BJ (cell line): ENCODE measurements at regions not wholly inside any gene's neighbourhood (a gene's known extent, or its start where the extent isn't known, plus 50 kb on each side); places are given as distances from the start of the nearest gene placed in this dataset.
"Not testable (repeated sequence)": the region's sequence is repeated elsewhere in the genome, so short reads cannot be mapped to it uniquely, and the experiment has no call there.

Source experiments
- CTCF ChIA-PET: fragments of 350-600 bp; formaldehyde crosslinking; extraction: SDS; loops from one replicate; lab custom pipeline; 2021; ENCODE audit warnings: antibody characterized with exemption, inconsistent platforms; lab: Yijun Ruan, JAX
- POLR2A ChIA-PET: fragments of 300-600 bp; sonication (Branson Sonifier 250); formaldehyde crosslinking; extraction: SDS; loops from one replicate; lab custom pipeline; 2021; ENCODE audit warnings: antibody characterized with exemption; lab: Charles Lee
- DNase-seq: peaks from one replicate; pipeline ENCODE4 v3.0.0-alpha.2; 2011; ENCODE audit warnings: low read depth
- H3K27me3 ChIP-seq: 2 replicates; pipeline ENCODE4 v1.6.0; 2011; ENCODE audit warnings: low read length; ENCODE audit not compliant: control insufficient read depth, insufficient read depth
- H3K36me3 ChIP-seq: 2 replicates; pipeline ENCODE4 v1.5.1; 2011; ENCODE audit warnings: low read length; ENCODE audit not compliant: control insufficient read depth, insufficient read depth
- H3K4me3 ChIP-seq: 2 replicates; pipeline ENCODE4 v1.5.1; 2011; ENCODE audit warnings: low read depth, mild to moderate bottlenecking, control low read depth, low read length
- TF ChIP-seq, protein P1 (sequence below): IDR thresholded peaks from 2 replicates; pipeline ENCODE4 v1.5.1; 2011; ENCODE audit warnings: low read depth, mild to moderate bottlenecking, control low read depth, inconsistent platforms, low read length, moderate library complexity; ENCODE audit not compliant: insufficient read depth

DNA sequence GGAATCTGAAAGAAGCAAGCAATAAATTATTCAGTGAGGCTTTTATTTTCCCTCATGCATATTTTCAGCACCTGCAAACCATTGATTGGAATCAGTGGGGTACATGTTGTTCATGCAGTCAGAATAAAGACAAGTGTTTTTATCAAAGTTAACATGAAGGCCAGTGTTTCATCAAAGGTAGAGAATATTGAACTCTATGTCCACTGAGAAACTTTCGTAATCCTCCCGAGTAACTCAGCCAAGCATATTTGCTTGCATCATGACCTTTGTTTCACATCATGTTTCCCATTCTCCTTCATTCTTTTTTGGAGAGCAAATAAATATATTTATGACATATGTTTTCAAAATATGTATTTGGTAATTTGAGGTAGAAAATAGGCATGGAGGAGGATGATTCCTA is 663.1 kb downstream of the SH2D4B start:
- no peaks in the 10 kb centered on the region for H3K36me3 ChIP-seq
- DNase-seq, result no peak
- no peaks in the 10 kb centered on the region for H3K27me3 ChIP-seq
- ChIA-PET CTCF (no interaction called here), POLR2A (no interaction called here)
- TF ChIP-seq, protein P1, sequence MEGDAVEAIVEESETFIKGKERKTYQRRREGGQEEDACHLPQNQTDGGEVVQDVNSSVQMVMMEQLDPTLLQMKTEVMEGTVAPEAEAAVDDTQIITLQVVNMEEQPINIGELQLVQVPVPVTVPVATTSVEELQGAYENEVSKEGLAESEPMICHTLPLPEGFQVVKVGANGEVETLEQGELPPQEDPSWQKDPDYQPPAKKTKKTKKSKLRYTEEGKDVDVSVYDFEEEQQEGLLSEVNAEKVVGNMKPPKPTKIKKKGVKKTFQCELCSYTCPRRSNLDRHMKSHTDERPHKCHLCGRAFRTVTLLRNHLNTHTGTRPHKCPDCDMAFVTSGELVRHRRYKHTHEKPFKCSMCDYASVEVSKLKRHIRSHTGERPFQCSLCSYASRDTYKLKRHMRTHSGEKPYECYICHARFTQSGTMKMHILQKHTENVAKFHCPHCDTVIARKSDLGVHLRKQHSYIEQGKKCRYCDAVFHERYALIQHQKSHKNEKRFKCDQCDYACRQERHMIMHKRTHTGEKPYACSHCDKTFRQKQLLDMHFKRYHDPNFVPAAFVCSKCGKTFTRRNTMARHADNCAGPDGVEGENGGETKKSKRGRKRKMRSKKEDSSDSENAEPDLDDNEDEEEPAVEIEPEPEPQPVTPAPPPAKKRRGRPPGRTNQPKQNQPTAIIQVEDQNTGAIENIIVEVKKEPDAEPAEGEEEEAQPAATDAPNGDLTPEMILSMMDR, result no peak
- H3K4me3 ChIP-seq, result no peak overlapping the region

DNA sequence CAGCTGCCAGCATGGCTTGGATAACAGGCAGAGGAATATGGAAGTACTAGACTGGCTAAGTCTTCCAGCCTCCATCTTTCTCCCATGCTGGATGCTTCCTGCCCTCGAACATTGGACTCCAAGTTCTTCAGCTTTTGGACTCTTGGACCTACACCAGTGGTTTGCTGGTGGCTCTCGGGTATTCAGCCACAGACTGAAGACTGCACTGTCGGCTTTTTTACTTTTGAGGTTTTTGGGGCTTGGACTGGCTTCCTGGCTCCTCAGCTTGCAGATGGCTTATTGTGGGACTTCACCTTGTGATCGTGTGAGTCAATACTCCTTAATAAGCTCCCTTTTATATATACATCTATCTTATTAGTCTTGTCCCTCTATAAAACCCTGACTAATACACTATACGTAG is 667.6 kb upstream of the NRG3 start:
- H3K4me3 ChIP-seq, POLR2A ChIA-PET, H3K27me3 ChIP-seq, H3K36me3 ChIP-seq, DNase-seq, CTCF ChIA-PET: not testable (repeated sequence)

DNA sequence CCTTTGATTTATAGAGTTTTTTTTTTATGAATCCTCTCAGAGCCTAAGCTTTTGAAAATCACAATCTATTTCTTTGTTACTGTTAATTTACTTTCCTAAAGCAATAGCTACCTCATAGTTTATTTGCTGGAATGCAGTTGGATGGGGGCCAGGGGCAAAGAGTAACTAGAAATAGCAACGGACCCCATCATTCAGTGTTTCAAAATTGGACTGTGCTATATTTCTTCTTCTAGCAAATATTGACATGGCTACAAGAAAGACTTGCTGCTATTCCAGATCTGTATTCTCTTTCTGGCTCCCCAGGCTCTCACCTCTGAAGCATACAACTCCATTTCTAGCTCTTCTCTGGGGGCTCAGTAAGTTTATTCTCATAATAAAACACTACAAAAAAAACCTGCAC is 661.6 kb upstream of the NRG3 start:
- CTCF ChIA-PET, result no interaction called here
- DNase-seq, result no peak
- H3K4me3 ChIP-seq, result no peak overlapping the region
- TF ChIP-seq, protein P1, result no peak
- H3K36me3 ChIP-seq, result no peaks in the 10 kb centered on the region
- POLR2A ChIA-PET, result no interaction called here
- no peaks in the 10 kb centered on the region for H3K27me3 ChIP-seq

DNA sequence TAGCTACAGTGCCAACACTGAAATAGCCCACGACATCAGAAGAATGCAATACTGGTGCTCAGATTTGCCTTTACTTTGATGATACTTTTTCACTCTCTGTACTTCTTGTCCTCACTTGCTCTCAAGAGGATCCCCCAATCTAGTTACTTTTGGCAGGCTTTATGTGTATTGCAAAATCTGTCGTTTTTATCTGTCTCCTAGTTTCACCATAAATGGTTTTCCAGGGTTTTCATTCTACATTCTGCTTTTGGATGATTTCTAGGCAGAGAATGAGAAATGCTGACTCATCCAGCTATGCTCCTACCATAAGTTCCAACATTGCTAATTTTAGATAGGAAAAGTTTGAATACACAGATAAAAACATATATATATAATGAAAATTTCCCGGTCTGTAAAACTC is 659.5 kb upstream of the NRG3 start:
- TF ChIP-seq, protein P1, result no peak
- H3K27me3 ChIP-seq, result no peaks in the 10 kb centered on the region
- no peak for DNase-seq
- ChIA-PET POLR2A (no interaction called here), CTCF (no interaction called here)
- no peaks in the 10 kb centered on the region for H3K36me3 ChIP-seq
- H3K4me3 ChIP-seq, result no peak overlapping the region

DNA sequence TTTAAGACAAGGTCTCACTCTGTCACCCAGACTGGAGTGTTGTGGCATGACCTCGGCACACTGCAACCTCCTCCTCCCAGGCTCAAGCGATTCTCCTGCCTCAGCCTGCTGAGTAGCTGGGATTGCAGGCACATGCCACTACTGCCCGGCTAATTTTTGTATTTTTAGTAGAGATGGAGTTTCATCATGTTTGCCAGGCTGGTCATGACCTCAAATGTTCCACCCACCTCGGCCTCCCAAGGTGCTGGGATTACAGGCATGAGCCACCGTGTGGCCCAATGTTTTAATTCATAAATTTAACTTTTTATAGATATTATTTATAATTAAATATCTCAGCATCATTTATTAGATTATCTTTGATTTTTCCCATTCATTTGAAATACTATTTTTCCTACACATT is 658.0 kb upstream of the NRG3 start:
- Histone ChIP-seq H3K4me3 (no peak overlapping the region), H3K27me3 (no peaks in the 10 kb centered on the region), H3K36me3 (no peaks in the 10 kb centered on the region)
- ChIA-PET POLR2A (no interaction called here), CTCF (no interaction called here)
- TF ChIP-seq, protein P1, result no peak
- DNase-seq, result no peak

DNA sequence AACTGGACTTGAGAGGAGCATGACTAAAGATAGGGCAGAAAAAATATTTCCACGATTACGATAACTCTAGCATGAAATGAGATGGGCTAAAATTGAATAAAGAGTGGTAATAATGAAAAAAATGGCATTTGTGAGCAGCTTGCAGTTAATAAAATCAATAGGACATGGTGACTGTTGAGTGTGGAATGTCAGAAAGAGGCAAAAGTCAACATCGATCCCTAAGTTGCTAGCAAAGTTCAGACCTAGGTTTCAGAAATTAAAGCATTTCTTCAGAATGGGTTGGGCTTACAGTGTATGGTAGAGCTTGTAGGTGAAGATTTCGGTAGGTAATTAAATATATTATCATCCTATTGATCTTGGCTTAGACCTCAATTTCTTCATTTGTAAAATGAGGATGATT is 656.7 kb upstream of the NRG3 start:
- Histone ChIP-seq H3K27me3 (no peaks in the 10 kb centered on the region), H3K36me3 (no peaks in the 10 kb centered on the region), H3K4me3 (no peak overlapping the region)
- ChIA-PET POLR2A (no interaction called here), CTCF (no interaction called here)
- TF ChIP-seq, protein P1, result no peak
- no peak for DNase-seq
